H9 (cell line): ENCODE measurements at regions not wholly inside any gene's neighbourhood (a gene's known extent, or its start where the extent isn't known, plus 50 kb on each side); places are given as distances from the start of the nearest gene placed in this dataset.

Source experiments
- DNase-seq: peaks from one replicate; pipeline ENCODE4 v3.0.0-alpha.2; 2017
- H2AFZ ChIP-seq: one replicate; pipeline ENCODE4 v1.6.1; 2013; ENCODE audit warnings: mild to moderate bottlenecking, low read length, control low read depth, moderate library complexity
- H2AK5ac ChIP-seq: 2 replicates; pipeline ENCODE4 v1.6.1; 2013; ENCODE audit warnings: low read length, control low read depth, mixed read lengths; ENCODE audit not compliant: insufficient read length
- H2BK120ac ChIP-seq: one replicate; pipeline ENCODE4 v1.6.1; 2013; ENCODE audit warnings: low read depth, mild to moderate bottlenecking, low read length, control low read depth, inconsistent platforms; ENCODE audit not compliant: poor library complexity, severe bottlenecking
- H2BK12ac ChIP-seq: 2 replicates; pipeline ENCODE4 v1.6.1; 2013; ENCODE audit warnings: low read length, control low read depth, mixed read lengths, low read depth; ENCODE audit not compliant: insufficient read length
- H2BK15ac ChIP-seq: 2 replicates; pipeline ENCODE4 v1.6.1; 2013; ENCODE audit warnings: low read depth, low read length, control low read depth
- H2BK20ac ChIP-seq: one replicate; pipeline ENCODE4 v1.6.1; 2013; ENCODE audit warnings: low read depth, mild to moderate bottlenecking, low read length, control low read depth, inconsistent platforms; ENCODE audit not compliant: poor library complexity, severe bottlenecking
- H2BK5ac ChIP-seq: 2 replicates; pipeline ENCODE4 v1.6.1; 2013; ENCODE audit warnings: low read length, control low read depth, mixed read lengths; ENCODE audit not compliant: insufficient read length
- H3K14ac ChIP-seq: 2 replicates; pipeline ENCODE4 v1.6.1; 2013; ENCODE audit warnings: low read length, control low read depth; ENCODE audit not compliant: insufficient read depth
- H3K18ac ChIP-seq: 2 replicates; pipeline ENCODE4 v1.6.1; 2013; ENCODE audit warnings: low read depth, mild to moderate bottlenecking, mixed read lengths, low read length, control low read depth; ENCODE audit not compliant: insufficient read length
- H3K23ac ChIP-seq: 2 replicates; pipeline ENCODE4 v1.6.1; 2013; ENCODE audit warnings: low read length, control low read depth, mixed read lengths, low read depth; ENCODE audit not compliant: insufficient read length
- H3K23me2 ChIP-seq: 2 replicates; pipeline ENCODE4 v1.6.1; 2013; ENCODE audit warnings: low read depth, mild to moderate bottlenecking, mixed read lengths, low read length, control low read depth; ENCODE audit not compliant: insufficient read length, poor library complexity, severe bottlenecking
- H3K27ac ChIP-seq: 2 replicates; pipeline ENCODE4 v1.5.1; 2013; ENCODE audit warnings: low read length, control low read depth, mixed read lengths, low read depth; ENCODE audit not compliant: insufficient read length
- H3K27me3 ChIP-seq: 2 replicates; pipeline ENCODE4 v1.6.1; 2013; ENCODE audit warnings: low read length, control low read depth, inconsistent platforms; ENCODE audit not compliant: insufficient read depth
- H3K4ac ChIP-seq: 2 replicates; pipeline ENCODE4 v1.6.1; 2013; ENCODE audit warnings: low read depth, mild to moderate bottlenecking, control low read depth, inconsistent platforms, low read length, moderate library complexity
- H3K4me1 ChIP-seq: 2 replicates; pipeline ENCODE4 v1.6.1; 2013; ENCODE audit warnings: low read length, control low read depth, inconsistent platforms; ENCODE audit not compliant: insufficient read depth
- H3K4me2 ChIP-seq: 2 replicates; pipeline ENCODE4 v1.6.1; 2013; ENCODE audit warnings: low read length, control low read depth, mixed read lengths; ENCODE audit not compliant: insufficient read length, insufficient read depth
- H3K56ac ChIP-seq: 2 replicates; pipeline ENCODE4 v1.6.1; 2013; ENCODE audit warnings: low read depth, mild to moderate bottlenecking, mixed read lengths, low read length, control low read depth; ENCODE audit not compliant: insufficient read length
- H3K79me1 ChIP-seq: 2 replicates; pipeline ENCODE4 v1.6.1; 2013; ENCODE audit warnings: low read depth, mild to moderate bottlenecking, moderate library complexity, low read length, control low read depth, inconsistent platforms; ENCODE audit not compliant: insufficient read depth, poor library complexity, severe bottlenecking
- H3K79me2 ChIP-seq: 2 replicates; pipeline ENCODE4 v1.6.1; 2013; ENCODE audit warnings: low read length, control low read depth, inconsistent platforms; ENCODE audit not compliant: insufficient read depth
- H3K9ac ChIP-seq: 2 replicates; pipeline ENCODE4 v1.6.1; 2013; ENCODE audit warnings: low read length, control low read depth, mixed read lengths; ENCODE audit not compliant: insufficient read length; ENCODE audit errors: extremely low read depth
- H3K9me3 ChIP-seq: one replicate; pipeline ENCODE4 v1.6.1; 2013; ENCODE audit warnings: low read depth, low read length, inconsistent platforms; ENCODE audit not compliant: control insufficient read depth
- H3T11ph ChIP-seq: one replicate; pipeline ENCODE4 v1.6.1; 2013; ENCODE audit warnings: mild to moderate bottlenecking, low read length, control low read depth, inconsistent platforms
- H4K20me1 ChIP-seq: one replicate; pipeline ENCODE4 v1.6.1; 2013; ENCODE audit not compliant: control insufficient read depth, insufficient read length, insufficient read depth
- H4K5ac ChIP-seq: 2 replicates; pipeline ENCODE4 v1.6.1; 2013; ENCODE audit warnings: low read depth, mild to moderate bottlenecking, mixed read lengths, low read length, control low read depth; ENCODE audit not compliant: insufficient read length
- H4K8ac ChIP-seq: replicated peaks from 2 replicates; pipeline ENCODE4 v1.6.1; 2013; ENCODE audit warnings: low read length, control low read depth, mixed read lengths, low read depth; ENCODE audit not compliant: insufficient read length
- H4K91ac ChIP-seq: 2 replicates; pipeline ENCODE4 v1.6.1; 2013; ENCODE audit warnings: low read depth, mild to moderate bottlenecking, moderate library complexity, mixed read lengths, low read length, control low read depth; ENCODE audit not compliant: insufficient read length
- H3K27ac Mint-ChIP-seq, 3 experiments: 2 replicates in 2 of 3; 3 replicates in 1 of 3; pipeline ENCODE4 v1.8.0; 2020 to 2021; ENCODE audit warnings: mixed read lengths in 3 of 3, mild to moderate bottlenecking in 1 of 3, moderate library complexity in 1 of 3
- H3K27me3 Mint-ChIP-seq: 2 replicates; pipeline ENCODE4 v1.8.0; 2021; ENCODE audit warnings: low read depth, mild to moderate bottlenecking, moderate library complexity, mixed read lengths
- H3K36me3 Mint-ChIP-seq, 3 experiments: 2 replicates in 2 of 3; 3 replicates in 1 of 3; pipeline ENCODE4 v1.8.0; 2020 to 2021; ENCODE audit warnings: low read depth in 3 of 3, mixed read lengths in 3 of 3; ENCODE audit not compliant: insufficient read depth in 1 of 3
- H3K4me1 Mint-ChIP-seq, 2 experiments: 2 replicates each; pipeline ENCODE4 v1.8.0; 2020; ENCODE audit warnings: mixed read lengths in 2 of 2
- H3K4me3 Mint-ChIP-seq, 2 experiments: 2 replicates in 1 of 2; 3 replicates in 1 of 2; pipeline ENCODE4 v1.8.0; 2020 to 2021; ENCODE audit warnings: mild to moderate bottlenecking in 2 of 2, mixed read lengths in 2 of 2, moderate library complexity in 1 of 2
- H3K9me3 Mint-ChIP-seq, 2 experiments: 2 replicates in 1 of 2; 3 replicates in 1 of 2; pipeline ENCODE4 v1.8.0; 2020; ENCODE audit warnings: mild to moderate bottlenecking in 2 of 2, mixed read lengths in 2 of 2, moderate library complexity in 1 of 2
- CTCF ChIP-seq: fragments of 200-600 bp; sonication (generic); conservative IDR thresholded peaks from 3 replicates; pipeline ENCODE4 v1.8.0; 2021; ENCODE audit warnings: antibody characterized with exemption, mild to moderate bottlenecking
- WGBS: extraction: QIAGEN DNeasy Blood & Tissue Kit; methylation state at CpG from one replicate; pipeline ENCODE4 v1.1.7; 2013; ENCODE audit warnings: missing lambda C conversion rate, low lambda C conversion rate, mixed read lengths; ENCODE audit not compliant: insufficient read length; ENCODE audit errors: extremely low coverage; 5-methylcytosine and 5-hydroxymethylcytosine counted together

- H3K27me3 ChIP-seq: no peaks in the 10 kb centered on the region
- H3K4ac ChIP-seq: no peak overlapping the region
- H2AK5ac ChIP-seq: no peak overlapping the region
- H2AFZ ChIP-seq: no peak overlapping the region
- TF ChIP-seq CTCF: no peak
- no peak overlapping the region for H4K91ac ChIP-seq
- no peak overlapping the region for H2BK120ac ChIP-seq
- H3K23me2 ChIP-seq: no peaks in the 10 kb centered on the region
- Mint-ChIP-seq H3K27ac (no peak overlapping the region), H3K4me1 (peaks cover 11 to 26% of the 10 kb centered on the region in 2 experiments), H3K4me3 (no peak overlapping the region), H3K9me3 (peaks cover 2 to 4% of the 10 kb centered on the region in 2 experiments; a peak in 3 of 5 replicates), H3K27me3 (peaks cover 1% of the 10 kb centered on the region; the same call in 1 of the 2 replicates), H3K36me3 (peaks cover 0 to 7% (median 2%) of the 10 kb centered on the region in 3 experiments; a peak in 3 of 7 replicates)
- WGBS: no CpG with 5 or more reads among the region's 4 CpGs
- H4K5ac ChIP-seq: no peak overlapping the region
- no peak overlapping the region for H3K56ac ChIP-seq
- no peak overlapping the region for H3K9ac ChIP-seq
- H3K27ac ChIP-seq: no peak overlapping the region
- no peaks in the 10 kb centered on the region for H3K79me1 ChIP-seq
- H3K9me3 ChIP-seq: no peaks in the 10 kb centered on the region
- H3T11ph ChIP-seq: no peak overlapping the region
- H3K14ac ChIP-seq: no peak overlapping the region
- no peak overlapping the region for H4K8ac ChIP-seq
- DNase-seq: no peak
- H2BK12ac ChIP-seq: no peak overlapping the region
- H2BK20ac ChIP-seq: no peak overlapping the region
- H3K4me1 ChIP-seq: no peaks in the 10 kb centered on the region
- no peaks in the 10 kb centered on the region for H4K20me1 ChIP-seq
- no peak overlapping the region for H2BK15ac ChIP-seq
- no peak overlapping the region for H3K23ac ChIP-seq
- no peak overlapping the region for H3K18ac ChIP-seq
- H2BK5ac ChIP-seq: no peak overlapping the region
- H3K79me2 ChIP-seq: no peaks in the 10 kb centered on the region
- no peak overlapping the region for H3K4me2 ChIP-seq
These were observed 633.5 kb downstream of the DCDC2C start for GRCh38 chr2:4336864-4337263.
